GM12874 (cell line): ENCODE measurements at regions not wholly inside any gene's neighbourhood (a gene's known extent, or its start where the extent isn't known, plus 50 kb on each side); places are given as distances from the start of the nearest gene placed in this dataset.

Source experiments
- TF ChIP-seq, protein P1 (sequence below): IDR thresholded peaks from 2 replicates; pipeline ENCODE4 v1.5.1; 2011; ENCODE audit warnings: low read depth, mild to moderate bottlenecking, control low read depth, low read length, moderate library complexity; ENCODE audit not compliant: insufficient read depth

DNA sequence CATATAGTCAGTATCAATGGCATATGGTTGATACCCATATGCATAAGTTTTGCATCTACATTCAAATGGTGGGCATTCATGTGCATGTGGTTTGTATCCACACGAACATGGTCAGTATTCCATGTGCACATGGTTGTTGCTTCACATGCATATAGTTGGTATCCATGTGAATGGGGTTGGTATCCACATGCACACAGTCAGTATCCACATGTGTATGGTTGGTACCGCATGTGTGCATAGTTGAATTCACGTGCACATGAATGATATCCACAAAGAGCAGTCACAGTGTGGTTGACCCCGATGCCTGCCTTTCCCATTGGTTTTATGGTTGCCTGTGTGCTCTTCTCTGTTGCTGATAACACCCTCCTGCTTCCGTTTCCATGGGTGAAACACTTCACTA, 427.9 kb downstream of the STIM2 start:
- TF ChIP-seq, protein P1, sequence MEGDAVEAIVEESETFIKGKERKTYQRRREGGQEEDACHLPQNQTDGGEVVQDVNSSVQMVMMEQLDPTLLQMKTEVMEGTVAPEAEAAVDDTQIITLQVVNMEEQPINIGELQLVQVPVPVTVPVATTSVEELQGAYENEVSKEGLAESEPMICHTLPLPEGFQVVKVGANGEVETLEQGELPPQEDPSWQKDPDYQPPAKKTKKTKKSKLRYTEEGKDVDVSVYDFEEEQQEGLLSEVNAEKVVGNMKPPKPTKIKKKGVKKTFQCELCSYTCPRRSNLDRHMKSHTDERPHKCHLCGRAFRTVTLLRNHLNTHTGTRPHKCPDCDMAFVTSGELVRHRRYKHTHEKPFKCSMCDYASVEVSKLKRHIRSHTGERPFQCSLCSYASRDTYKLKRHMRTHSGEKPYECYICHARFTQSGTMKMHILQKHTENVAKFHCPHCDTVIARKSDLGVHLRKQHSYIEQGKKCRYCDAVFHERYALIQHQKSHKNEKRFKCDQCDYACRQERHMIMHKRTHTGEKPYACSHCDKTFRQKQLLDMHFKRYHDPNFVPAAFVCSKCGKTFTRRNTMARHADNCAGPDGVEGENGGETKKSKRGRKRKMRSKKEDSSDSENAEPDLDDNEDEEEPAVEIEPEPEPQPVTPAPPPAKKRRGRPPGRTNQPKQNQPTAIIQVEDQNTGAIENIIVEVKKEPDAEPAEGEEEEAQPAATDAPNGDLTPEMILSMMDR: no peak

DNA sequence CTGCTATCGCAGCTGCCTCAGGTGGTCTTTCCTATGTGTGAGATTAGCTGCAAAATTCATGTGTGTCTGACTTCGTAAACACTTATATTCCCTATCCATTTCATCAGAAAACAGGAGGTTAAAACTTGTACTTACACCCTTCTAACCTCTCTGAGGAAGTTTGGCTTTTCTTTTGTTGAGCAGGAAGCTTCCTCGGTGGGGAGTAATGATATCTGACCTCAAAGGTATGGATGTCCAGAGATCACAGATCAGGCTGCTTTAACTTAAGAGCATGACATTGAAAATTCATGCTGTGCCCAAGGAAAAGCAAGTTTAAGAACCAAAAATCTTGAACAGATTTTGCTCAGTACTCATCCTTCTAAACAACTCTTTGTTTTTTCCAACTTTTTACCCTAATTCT, 429.1 kb downstream of the STIM2 start:
- TF ChIP-seq, protein P1: no peak

DNA sequence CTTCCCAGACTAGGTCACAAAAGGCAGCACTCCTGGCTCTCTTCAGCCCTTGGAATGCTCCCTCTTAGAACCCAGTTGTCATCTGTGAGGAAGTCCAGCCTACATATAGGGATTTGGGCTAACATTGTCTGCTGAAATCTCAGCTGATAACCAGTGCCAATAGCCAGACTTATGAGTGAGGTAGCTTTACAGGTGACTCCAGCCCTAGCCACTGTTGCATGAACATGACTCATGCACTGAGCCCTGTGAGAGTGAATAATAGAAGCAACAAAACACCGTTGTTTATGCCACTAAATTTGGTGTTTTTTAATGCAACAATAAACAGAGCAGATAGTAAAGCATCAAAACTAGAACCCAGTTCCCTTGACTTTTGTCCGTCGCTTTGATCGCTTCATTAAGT, 433.2 kb downstream of the STIM2 start:
- TF ChIP-seq, protein P1: no peak

DNA sequence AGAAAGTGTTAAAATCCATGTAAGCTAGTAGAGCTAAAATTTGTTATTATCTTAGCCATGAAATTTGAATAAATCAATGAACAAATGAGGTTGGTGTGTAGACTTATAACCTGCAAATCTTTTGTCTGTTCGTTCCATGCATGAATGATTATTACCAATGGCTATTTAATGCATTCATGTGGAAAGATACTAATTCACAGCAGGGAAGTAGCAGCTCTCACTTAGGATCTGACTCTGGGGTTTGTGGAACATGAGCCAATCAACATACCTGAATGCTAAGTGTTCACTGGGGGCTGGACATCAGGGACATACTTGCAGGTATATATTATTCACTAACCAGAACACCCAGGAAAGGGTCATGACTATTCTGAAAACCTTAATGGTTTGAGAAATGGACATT, 444.1 kb downstream of the STIM2 start:
- TF ChIP-seq, protein P1: no peak

DNA sequence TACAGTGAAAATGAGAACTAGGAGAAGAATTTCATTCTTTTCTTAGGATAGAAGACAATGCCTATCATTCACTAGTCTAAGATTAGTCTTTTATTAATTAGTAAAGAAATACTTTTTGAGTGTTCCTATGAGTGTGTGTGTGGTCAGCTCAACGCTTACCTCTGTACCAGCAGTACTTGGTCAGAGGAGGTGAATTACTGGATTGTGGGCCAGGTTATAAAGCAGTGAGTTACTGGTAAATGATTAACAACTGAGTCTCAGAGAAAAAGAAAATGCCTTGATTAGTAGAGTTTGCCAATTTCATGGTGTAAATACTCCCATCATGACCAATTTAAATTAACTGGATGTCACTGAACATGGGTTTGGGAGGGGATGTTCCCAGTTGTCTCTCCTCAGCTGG, 444.6 kb downstream of the STIM2 start:
- TF ChIP-seq, protein P1: no peak

DNA sequence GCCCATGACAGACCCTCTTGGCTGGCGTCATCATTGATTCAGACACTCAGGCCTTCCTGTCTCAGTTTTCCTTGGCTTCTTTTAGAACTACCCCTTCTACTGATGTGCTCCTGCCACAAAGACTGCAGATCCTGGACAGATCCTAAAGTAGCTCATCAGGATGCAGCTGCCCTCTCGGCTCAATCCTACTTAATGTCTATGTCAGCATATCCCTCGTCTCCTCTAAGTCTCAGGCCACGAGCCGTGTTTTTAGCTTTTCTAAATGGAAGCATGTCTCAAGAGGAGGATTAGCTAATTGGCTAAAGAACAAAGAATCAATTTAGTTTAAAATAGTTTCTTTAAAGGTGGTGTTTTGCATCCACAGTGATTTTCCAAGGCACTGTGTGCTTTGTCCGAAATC, 447.7 kb downstream of the STIM2 start:
- TF ChIP-seq, protein P1: no peak

DNA sequence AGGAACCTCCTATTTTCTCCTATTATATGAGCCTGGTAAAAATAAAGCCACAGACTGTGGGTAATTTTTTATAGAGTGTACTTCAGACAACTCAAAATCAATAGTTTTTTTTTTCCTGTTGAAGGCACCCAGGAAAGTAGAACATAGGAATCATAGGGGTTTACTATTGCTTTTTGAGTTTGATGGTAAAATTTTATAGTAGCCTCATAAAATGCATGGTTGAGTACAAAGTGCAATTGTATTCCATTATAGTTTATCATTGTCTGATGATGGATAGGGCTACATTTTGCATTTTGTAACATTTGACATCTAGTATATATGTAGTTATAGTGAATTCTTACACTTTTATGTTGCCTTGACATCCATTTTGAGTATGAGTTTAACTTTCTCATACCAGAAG, 455.0 kb downstream of the STIM2 start:
- TF ChIP-seq, protein P1: no peak

DNA sequence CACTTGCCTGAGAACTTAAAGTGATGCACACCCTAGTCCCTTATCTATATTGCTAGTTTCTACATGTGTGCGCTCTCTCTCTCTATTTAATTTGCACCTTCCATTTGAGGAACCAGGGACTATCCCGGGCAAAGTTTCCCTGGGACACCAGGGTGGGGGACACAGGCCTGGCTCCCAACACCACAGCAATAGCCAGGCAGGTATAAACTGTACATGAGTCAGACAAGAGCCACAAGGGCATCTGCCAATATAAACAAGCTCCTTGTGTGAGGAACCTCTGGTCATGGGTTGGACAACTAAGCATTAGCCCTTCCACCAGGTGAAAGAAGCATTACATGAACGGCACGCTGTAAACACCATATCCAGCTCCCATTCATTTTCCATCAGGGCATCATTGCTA, 455.5 kb downstream of the STIM2 start:
- TF ChIP-seq, protein P1: no peak
